Prostate gland (tissue), 2 donors: ENCODE measurements at regions not wholly inside any gene's neighbourhood (a gene's known extent, or its start where the extent isn't known, plus 50 kb on each side); places are given as distances from the start of the nearest gene placed in this dataset.

Experiments
- CTCF ChIP-seq, 4 experiments: fragments of 200-600 bp in 2 of 4; fragments of 450-650 bp in 2 of 4; sonication (generic) in 2 of 4; IDR thresholded peaks; 1 replicate in 3 of 4; 2 replicates in 1 of 4; pipeline ENCODE4 v1.5.1; 2016 to 2019; ENCODE audit warnings: antibody characterized with exemption in 4 of 4, mild to moderate bottlenecking in 2 of 4, moderate library complexity in 2 of 4
- POLR2A ChIP-seq: fragments of 450-650 bp; IDR thresholded peaks from one replicate; pipeline ENCODE4 v1.6.1; 2016; ENCODE audit warnings: antibody characterized with exemption, mild to moderate bottlenecking

DNA sequence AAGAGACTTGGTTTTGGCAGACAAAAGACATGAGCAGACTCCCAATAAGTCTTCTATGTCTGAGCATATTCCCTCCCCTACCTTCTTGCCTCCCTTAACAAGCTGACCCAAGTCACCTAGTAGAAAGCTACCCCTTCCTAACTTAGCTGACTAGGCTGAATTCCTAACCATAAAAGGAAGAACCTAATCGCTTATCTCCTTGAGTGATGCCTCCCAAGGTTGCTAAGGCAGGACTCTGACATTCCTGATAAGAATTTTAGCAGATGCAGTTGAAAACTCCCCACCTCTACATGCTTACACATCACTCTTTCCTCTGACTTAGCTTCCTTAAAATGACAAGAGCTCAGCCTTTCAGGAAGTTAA, 704.7 kb upstream of the MBL2 start:
- no peak for TF ChIP-seq CTCF (IDR thresholded peaks at IDR 0.05)
- no peak for TF ChIP-seq POLR2A
